ENCODE measurements at regions not wholly inside any gene's neighbourhood (a gene's known extent, or its start where the extent isn't known, plus 50 kb on each side); places are given as distances from the start of the nearest gene placed in this dataset.

- H3K27ac Mint-ChIP-seq = no peak overlapping the region
- no peak overlapping the region for H3K9ac ChIP-seq (ENCODE audit: extremely low read depth, low read length, poor library complexity, severe bottlenecking)
- no peak overlapping the region for H3K27ac ChIP-seq (ENCODE audit: low read depth, low read length)
- H3K4me1 ChIP-seq (ENCODE audit: control insufficient read depth, insufficient read depth, low read length) = no peaks in the 10 kb centered on the region
- H3K9me3 Mint-ChIP-seq = no peaks in the 10 kb centered on the region
- no peak for TF ChIP-seq CTCF (conservative IDR thresholded peaks at IDR 0.05)
- no peaks in the 10 kb centered on the region for H3K36me3 Mint-ChIP-seq (ENCODE audit: low read depth)
- WGBS, 2 experiments (ENCODE audit: insufficient coverage in 1 of 2, insufficient read length in 1 of 2) = 96% methylated on average over 6 to 8 of the region's 8 CpGs
- H3K27me3 Mint-ChIP-seq (ENCODE audit: insufficient read depth) = no peaks in the 10 kb centered on the region
- H3K4me3 ChIP-seq (ENCODE audit: low read length) = no peak overlapping the region
- H3K36me3 ChIP-seq (ENCODE audit: control insufficient read depth, insufficient read depth, low read length) = no peaks in the 10 kb centered on the region
- H3K27me3 ChIP-seq (ENCODE audit: control insufficient read depth, insufficient read depth, low read length, poor library complexity, severe bottlenecking) = no peaks in the 10 kb centered on the region
- H3K9me3 ChIP-seq (ENCODE audit: control insufficient read depth, low read length) = no peaks in the 10 kb centered on the region
- H3K4me3 Mint-ChIP-seq = no peak overlapping the region
- DNase-seq = no peak
- no peaks in the 10 kb centered on the region for H3K4me1 Mint-ChIP-seq
Observed at GRCh38 chr7:41339913-41340676, 362.8 kb downstream of the INHBA start.

DNA sequence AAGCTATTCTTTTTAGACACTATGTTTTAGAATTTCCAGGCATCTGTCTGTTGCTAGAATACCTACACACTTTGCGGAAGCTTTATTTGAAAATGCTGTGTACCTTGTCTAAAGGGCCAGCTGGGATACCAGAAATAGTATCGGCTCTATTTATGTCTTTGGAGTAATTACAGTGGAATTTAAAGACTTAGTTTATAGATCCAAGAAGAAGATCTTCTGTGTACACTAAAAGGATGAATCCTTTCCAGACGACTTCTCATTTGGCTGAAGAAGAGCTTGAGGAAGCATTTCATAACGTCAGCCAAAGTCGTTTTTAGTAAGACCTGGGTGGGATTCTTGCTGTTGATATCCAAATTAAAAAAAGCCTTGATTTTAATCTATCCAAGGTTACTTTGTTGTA is 365.9 kb downstream of the INHBA start:
- Histone ChIP-seq H3K4me3 (ENCODE audit: low read length) (no peak overlapping the region), H3K36me3 (ENCODE audit: control insufficient read depth, insufficient read depth, low read length) (no peaks in the 10 kb centered on the region), H3K27me3 (ENCODE audit: control insufficient read depth, insufficient read depth, low read length, poor library complexity, severe bottlenecking) (no peaks in the 10 kb centered on the region), H3K9me3 (ENCODE audit: control insufficient read depth, low read length) (no peaks in the 10 kb centered on the region), H3K4me1 (ENCODE audit: control insufficient read depth, insufficient read depth, low read length) (no peaks in the 10 kb centered on the region), H3K27ac (ENCODE audit: low read depth, low read length) (no peak overlapping the region), H3K9ac (ENCODE audit: extremely low read depth, low read length, poor library complexity, severe bottlenecking) (no peak overlapping the region)
- 89 to 100% methylated on average over 1 to 5 of the region's 5 CpGs for WGBS, 2 experiments (ENCODE audit: insufficient coverage in 1 of 2, insufficient read length in 1 of 2)
- H3K27ac Mint-ChIP-seq = no peak overlapping the region
- no peaks in the 10 kb centered on the region for H3K36me3 Mint-ChIP-seq (ENCODE audit: low read depth)
- no peak for DNase-seq
- H3K4me3 Mint-ChIP-seq = no peak overlapping the region
- peaks cover 5% of the 10 kb centered on the region for H3K4me1 Mint-ChIP-seq
- H3K9me3 Mint-ChIP-seq = no peaks in the 10 kb centered on the region
- no peak for TF ChIP-seq CTCF (conservative IDR thresholded peaks at IDR 0.05)
- no peaks in the 10 kb centered on the region for H3K27me3 Mint-ChIP-seq (ENCODE audit: insufficient read depth)

DNA sequence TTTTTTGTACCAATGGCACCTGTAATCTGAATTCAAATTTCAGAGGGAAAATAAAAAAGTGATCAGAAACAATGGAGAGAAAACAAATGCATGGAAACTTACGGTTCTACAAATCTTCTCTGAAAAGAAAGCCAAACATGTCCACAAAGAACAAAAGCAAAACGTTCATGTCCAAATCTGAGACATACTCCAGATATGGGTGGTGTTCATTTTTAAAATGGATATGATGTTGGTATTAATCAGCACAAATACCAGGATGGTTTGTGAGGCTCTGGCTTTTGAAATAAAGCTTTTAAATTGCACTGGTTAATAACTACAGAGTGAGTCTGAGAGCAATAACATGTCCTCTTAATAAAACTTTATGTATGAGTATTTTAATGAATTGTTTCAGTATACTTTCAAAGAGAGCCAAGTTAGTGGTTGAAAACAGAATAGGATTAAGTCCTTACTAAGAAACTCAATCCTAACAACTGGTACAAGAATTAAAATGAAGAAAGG is 366.4 kb downstream of the INHBA start:
- no peak overlapping the region for H3K4me3 Mint-ChIP-seq
- Histone ChIP-seq H3K4me1 (ENCODE audit: control insufficient read depth, insufficient read depth, low read length) (no peaks in the 10 kb centered on the region), H3K9ac (ENCODE audit: extremely low read depth, low read length, poor library complexity, severe bottlenecking) (no peak overlapping the region), H3K27ac (ENCODE audit: low read depth, low read length) (no peak overlapping the region), H3K9me3 (ENCODE audit: control insufficient read depth, low read length) (no peaks in the 10 kb centered on the region), H3K27me3 (ENCODE audit: control insufficient read depth, insufficient read depth, low read length, poor library complexity, severe bottlenecking) (no peaks in the 10 kb centered on the region), H3K4me3 (ENCODE audit: low read length) (no peak overlapping the region), H3K36me3 (ENCODE audit: control insufficient read depth, insufficient read depth, low read length) (no peaks in the 10 kb centered on the region)
- TF ChIP-seq CTCF (conservative IDR thresholded peaks at IDR 0.05) = no peak
- peaks cover 5% of the 10 kb centered on the region for H3K4me1 Mint-ChIP-seq
- no peaks in the 10 kb centered on the region for H3K9me3 Mint-ChIP-seq
- H3K36me3 Mint-ChIP-seq (ENCODE audit: low read depth) = no peaks in the 10 kb centered on the region
- no peaks in the 10 kb centered on the region for H3K27me3 Mint-ChIP-seq (ENCODE audit: insufficient read depth)
- 93% methylated on average over 2 of the region's 2 CpGs for WGBS, 2 experiments (ENCODE audit: insufficient coverage in 1 of 2, insufficient read length in 1 of 2)
- no peak overlapping the region for H3K27ac Mint-ChIP-seq
- DNase-seq = no peak
